ENCODE measurements at regions not wholly inside any gene's neighbourhood (a gene's known extent, or its start where the extent isn't known, plus 50 kb on each side); places are given as distances from the start of the nearest gene placed in this dataset.
"Not testable (repeated sequence)": the region's sequence is repeated elsewhere in the genome, so short reads cannot be mapped to it uniquely, and the experiment has no call there.

DNA sequence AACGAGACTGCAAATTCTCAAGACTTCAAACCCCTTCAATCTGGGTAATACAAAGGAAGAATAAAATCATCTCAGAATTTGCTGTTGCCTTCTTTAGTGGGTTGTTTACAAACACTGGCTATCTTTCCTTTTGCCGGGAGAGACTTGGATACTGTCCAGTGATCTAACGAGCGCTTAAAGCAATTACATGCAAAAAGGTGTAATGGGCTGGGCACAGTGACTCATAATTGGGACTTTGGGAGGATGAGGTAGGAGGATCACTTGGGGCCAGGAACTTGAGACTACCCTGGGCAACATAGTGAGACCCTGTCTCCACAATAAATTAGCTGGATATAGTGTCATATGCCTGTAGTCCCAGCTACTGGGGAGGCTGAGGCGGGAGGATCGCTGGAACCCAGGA, 52.2 kb upstream of the DEFB108B start:
- TF ChIP-seq, protein P1, sequence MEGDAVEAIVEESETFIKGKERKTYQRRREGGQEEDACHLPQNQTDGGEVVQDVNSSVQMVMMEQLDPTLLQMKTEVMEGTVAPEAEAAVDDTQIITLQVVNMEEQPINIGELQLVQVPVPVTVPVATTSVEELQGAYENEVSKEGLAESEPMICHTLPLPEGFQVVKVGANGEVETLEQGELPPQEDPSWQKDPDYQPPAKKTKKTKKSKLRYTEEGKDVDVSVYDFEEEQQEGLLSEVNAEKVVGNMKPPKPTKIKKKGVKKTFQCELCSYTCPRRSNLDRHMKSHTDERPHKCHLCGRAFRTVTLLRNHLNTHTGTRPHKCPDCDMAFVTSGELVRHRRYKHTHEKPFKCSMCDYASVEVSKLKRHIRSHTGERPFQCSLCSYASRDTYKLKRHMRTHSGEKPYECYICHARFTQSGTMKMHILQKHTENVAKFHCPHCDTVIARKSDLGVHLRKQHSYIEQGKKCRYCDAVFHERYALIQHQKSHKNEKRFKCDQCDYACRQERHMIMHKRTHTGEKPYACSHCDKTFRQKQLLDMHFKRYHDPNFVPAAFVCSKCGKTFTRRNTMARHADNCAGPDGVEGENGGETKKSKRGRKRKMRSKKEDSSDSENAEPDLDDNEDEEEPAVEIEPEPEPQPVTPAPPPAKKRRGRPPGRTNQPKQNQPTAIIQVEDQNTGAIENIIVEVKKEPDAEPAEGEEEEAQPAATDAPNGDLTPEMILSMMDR (IDR thresholded peaks at IDR 0.05): not testable (repeated sequence)
- TF ChIP-seq ZFX (IDR thresholded peaks at IDR 0.05; ENCODE audit: borderline replicate concordance): not testable (repeated sequence)
